Gastrocnemius medialis (tissue), 4 donors: ENCODE measurements at regions not wholly inside any gene's neighbourhood (a gene's known extent, or its start where the extent isn't known, plus 50 kb on each side); places are given as distances from the start of the nearest gene placed in this dataset.

Experiments
- CTCF ChIP-seq, 5 experiments: fragments of 450-650 bp in 3 of 5; fragments of 200-600 bp in 2 of 5; sonication (generic) in 2 of 5; IDR thresholded peaks in 4 of 5; conservative IDR thresholded peaks in 1 of 5; 1 replicate in 4 of 5; 2 replicates in 1 of 5; pipeline ENCODE4 v1.5.1; 2016 to 2019; ENCODE audit warnings: antibody characterized with exemption in 5 of 5, mild to moderate bottlenecking in 3 of 5, moderate library complexity in 3 of 5
- POLR2A ChIP-seq, 2 donors: fragments of 450-650 bp; IDR thresholded peaks; one replicate each; pipeline ENCODE4 v1.6.1; 2017; ENCODE audit warnings: antibody characterized with exemption in 2 of 2, mild to moderate bottlenecking in 2 of 2, moderate library complexity in 2 of 2

GRCh38 chr3:86814321-86814720, 176.6 kb downstream of the VGLL3 start:
- TF ChIP-seq POLR2A (IDR thresholded peaks at IDR 0.05), result no peak
- no peak for TF ChIP-seq CTCF (IDR thresholded peaks at IDR 0.05 in 4 of 5, conservative IDR thresholded peaks at IDR 0.05 in 1 of 5)
